NOMO-1 treated with DMSO at 0.1 percent for 48 hours (cell line): ENCODE measurements at regions not wholly inside any gene's neighbourhood (a gene's known extent, or its start where the extent isn't known, plus 50 kb on each side); places are given as distances from the start of the nearest gene placed in this dataset.

Experiments used
- DNase-seq: peaks from one replicate; lab custom pipeline; 2025; ENCODE audit not compliant: unreplicated experiment; lab: John Stamatoyannopoulos, UW

GRCh38 chr12:111057701-111058425 is 137.5 kb upstream of the MYL2 start:
- no peak for DNase-seq

GRCh38 chr12:111056618-111057521 is 136.5 kb upstream of the MYL2 start:
- peak; percentile 72 for DNase-seq

GRCh38 chr12:111055181-111055880 is 135.0 kb upstream of the MYL2 start:
- DNase-seq = no peak

- no peak for DNase-seq
Measured at GRCh38 chr12:111048991-111049390, 128.6 kb upstream of the MYL2 start.

GRCh38 chr12:111046896-111047295 is 126.5 kb upstream of the MYL2 start:
- DNase-seq = no peak

- DNase-seq = no peak
Measured at GRCh38 chr12:111045941-111046340, 125.6 kb upstream of the MYL2 start.

GRCh38 chr12:111041091-111041490 is 120.7 kb upstream of the MYL2 start:
- DNase-seq = no peak

GRCh38 chr12:111040690-111041089 is 120.3 kb upstream of the MYL2 start:
- no peak for DNase-seq

- DNase-seq = no peak
Measured at GRCh38 chr12:111038941-111039340, 118.6 kb upstream of the MYL2 start.

GRCh38 chr12:111038077-111038476 is 117.7 kb upstream of the MYL2 start:
- no peak for DNase-seq

- DNase-seq = no peak
Measured at GRCh38 chr12:111037047-111037446, 116.7 kb upstream of the MYL2 start.

- no peak for DNase-seq
Measured at GRCh38 chr12:111035578-111036301, 115.4 kb upstream of the MYL2 start.

GRCh38 chr12:111034886-111035577 is 114.7 kb upstream of the MYL2 start:
- no peak for DNase-seq

GRCh38 chr12:111034083-111034885 is 113.9 kb upstream of the MYL2 start, which contains the start of gene CUX2:
CUX2 (plus strand) TSS chr12:111034165.
- peak; percentile 37 for DNase-seq

GRCh38 chr12:111033281-111034082 is 113.1 kb upstream of the MYL2 start:
- no peak for DNase-seq

GRCh38 chr12:111032591-111032919 is 112.2 kb upstream of the MYL2 start:
- DNase-seq = no peak

- DNase-seq = no peak
Measured at GRCh38 chr12:111031916-111032590, 111.7 kb upstream of the MYL2 start.

- DNase-seq = no peak
Measured at GRCh38 chr12:111030800-111031199, 110.4 kb upstream of the MYL2 start.
